ENCODE measurements at regions not wholly inside any gene's neighbourhood (a gene's known extent, or its start where the extent isn't known, plus 50 kb on each side); places are given as distances from the start of the nearest gene placed in this dataset.

GRCh38 chr6:110543106-110543505, 66.7 kb upstream of the SLC22A16 start:
- TF ChIP-seq SIRT6 (IDR thresholded peaks at IDR 0.05; ENCODE audit: low read depth, low read length), result no peak
- no peak for TF ChIP-seq ZNF134 (CRISPR knock-in tag; conservative IDR thresholded peaks at IDR 0.05)
- TF ChIP-seq HCFC1 (IDR thresholded peaks at IDR 0.05; ENCODE audit: low read depth, low read length), result no peak
- no peak for TF ChIP-seq ZBTB12 (CRISPR knock-in tag; IDR thresholded peaks at IDR 0.05)
- no peak for TF ChIP-seq SIN3A (IDR thresholded peaks at IDR 0.05; ENCODE audit: borderline replicate concordance in 2 of 2, control insufficient read depth in 1 of 2, low read depth in 2 of 2, low read length in 2 of 2)
- TF ChIP-seq IFI16 (CRISPR knock-in tag; IDR thresholded peaks at IDR 0.05), result no peak
- TF ChIP-seq ZNF592 (IDR thresholded peaks at IDR 0.05), result no peak
- no peak for TF ChIP-seq ARID3A (IDR thresholded peaks at IDR 0.05; ENCODE audit: borderline replicate concordance, low read depth, low read length)
- no peak for TF ChIP-seq CBX8 (IDR thresholded peaks at IDR 0.05; ENCODE audit: borderline replicate concordance, extremely low read depth, low read depth, low read length, poor library complexity, severe bottlenecking)
- no peak for TF ChIP-seq MAX (CRISPR knock-in tag; IDR thresholded peaks at IDR 0.05)
- ATAC-seq, result no peak
- no peak overlapping the region for H3K9ac ChIP-seq (ENCODE audit: insufficient read depth in 1 of 2, low read depth in 2 of 2, low read length in 2 of 2)
- H3K36me3 ChIP-seq (ENCODE audit: control insufficient read depth, insufficient read depth, low read length), result no peaks in the 10 kb centered on the region
- no peak for DNase-seq (ENCODE audit: extremely low read depth in 1 of 4, low spot score in 3 of 4)
- no peak for FAIRE-seq
- BruUV-seq (replicated peaks), result no TSS peak
- in situ Hi-C loops (cut with MboI), result no loop called here
- WGBS (ENCODE audit: insufficient coverage, low coverage, missing lambda C conversion rate), result 5% methylated on average over 5 of the region's 5 CpGs
- ChIA-PET POLR2A (no interaction called here), CTCF (ENCODE audit: low intra/inter-chr PET ratio) (no interaction called here)
- no peaks in the 10 kb centered on the region for H3K79me2 ChIP-seq (ENCODE audit: control insufficient read depth, insufficient read depth, low read length)
- H3K4me2 ChIP-seq (ENCODE audit: insufficient read depth, low read length), result no peak overlapping the region
- no peaks in the 10 kb centered on the region for H3K9me3 ChIP-seq (replicated peaks; ENCODE audit: control insufficient read depth, insufficient read depth, low read depth, low read length)
- no peaks in the 10 kb centered on the region for H3K9me1 ChIP-seq (ENCODE audit: control insufficient read depth, insufficient read depth, low read length)
- no peak overlapping the region for H2AFZ ChIP-seq (ENCODE audit: low read depth, low read length)
- H3K4me1 ChIP-seq (replicated peaks in 1 of 2; ENCODE audit: control insufficient read depth in 2 of 2, insufficient read depth in 2 of 2, low read length in 2 of 2), result peaks cover 0 to 3% of the 10 kb centered on the region in 2 experiments; a peak in 1 of 5 replicates
- H3K4me3 ChIP-seq, result no peak overlapping the region
- no peak overlapping the region for H3K27ac ChIP-seq (ENCODE audit: extremely low read depth, low read depth, low read length)
- H4K20me1 ChIP-seq (replicated peaks; ENCODE audit: control insufficient read depth, insufficient read depth, low read length), result no peaks in the 10 kb centered on the region
- H3K27me3 ChIP-seq (ENCODE audit: control insufficient read depth in 2 of 2, insufficient read depth in 2 of 2, low read length in 2 of 2), result peaks cover 0 to 30% of the 10 kb centered on the region in 2 experiments; a peak in 3 of 5 replicates
- intact Hi-C loops (cut with micrococcal nuclease), result no loop called here

Data from K562 (cell line).